HepG2 (cell line): ENCODE measurements at regions not wholly inside any gene's neighbourhood (a gene's known extent, or its start where the extent isn't known, plus 50 kb on each side); places are given as distances from the start of the nearest gene placed in this dataset.

Source experiments
- ATAC-seq: fragments of 200-7000 bp; cut with Tn5 transposase; 3 replicates; pipeline ENCODE4 v1.9.1; 2020; ENCODE audit warnings: mild to moderate bottlenecking, moderate library complexity
- BruUV-seq: library from RNA; stranded (reverse); fragments of 400-500 nt; replicated peaks from 2 replicates; lab custom pipeline; 2021; lab: Mats Ljungman, UMichigan
- CTCF ChIA-PET: fragments of 300-600 bp; formaldehyde crosslinking; extraction: SDS; loops from one replicate; lab custom pipeline; 2021; ENCODE audit warnings: low total read pairs, inconsistent platforms, low intra/inter-chr PET ratio; lab: Yijun Ruan, JAX
- POLR2A ChIA-PET: fragments of 350-600 bp; sonication (Branson Sonifier 250); formaldehyde crosslinking; loops from one replicate; lab custom pipeline; 2020; ENCODE audit warnings: antibody characterized with exemption, inconsistent platforms; lab: Yijun Ruan, JAX
- DNase-seq: peaks from one replicate; pipeline ENCODE4 v3.0.0-alpha.2; 2015; ENCODE audit warnings: low spot score
- FAIRE-seq: peaks from 3 replicates; lab custom pipeline; 2011; peaks lifted over from hg19 to GRCh38; lab: Jason Lieb, UNC
- H2AFZ ChIP-seq: one replicate; pipeline ENCODE4 v1.6.1; 2011; ENCODE audit warnings: low read length, inconsistent platforms
- H3K27ac ChIP-seq: fragments of 300-600 bp; 3 replicates; pipeline ENCODE4 v1.8.0; 2011; ENCODE audit warnings: mixed run types, mild to moderate bottlenecking, mixed read lengths, low read length, inconsistent platforms; ENCODE audit not compliant: insufficient read depth; ENCODE audit errors: extremely low read length
- H3K27me3 ChIP-seq, 2 experiments: fragments of 200-600 bp in 1 of 2; 2 replicates in 1 of 2; 3 replicates in 1 of 2; pipeline versions ENCODE4 v1.6.0 to v1.8.0; 2011; ENCODE audit warnings: low read length in 2 of 2, mild to moderate bottlenecking in 2 of 2, moderate library complexity in 2 of 2, inconsistent platforms in 1 of 2; ENCODE audit not compliant: insufficient read depth in 2 of 2, control insufficient read depth in 1 of 2
- H3K36me3 ChIP-seq, 2 experiments: fragments of 200-600 bp in 1 of 2; replicated peaks in 1 of 2; 2 replicates in 1 of 2; 3 replicates in 1 of 2; pipeline versions ENCODE4 v1.5.1 to v1.8.0; 2011; ENCODE audit warnings: low read length in 2 of 2, inconsistent platforms in 1 of 2; ENCODE audit not compliant: insufficient read depth in 2 of 2, control insufficient read depth in 1 of 2
- H3K4me1 ChIP-seq: 2 replicates; pipeline ENCODE4 v1.5.1; 2012; ENCODE audit warnings: low read length, inconsistent platforms; ENCODE audit not compliant: insufficient read depth
- H3K4me2 ChIP-seq: 2 replicates; pipeline ENCODE4 v1.6.0; 2011; ENCODE audit warnings: low read depth, low read length, inconsistent platforms
- H3K4me3 ChIP-seq, 3 experiments: fragments of 200-600 bp in 1 of 3; sonication (generic), shearing (Covaris generic) in 1 of 3; replicated peaks in 1 of 3; 2 replicates each; pipeline ENCODE4 v1.5.1; 2011 to 2016; ENCODE audit warnings: low read length in 3 of 3, inconsistent platforms in 2 of 3, low read depth in 2 of 3, mild to moderate bottlenecking in 2 of 3, control low read depth in 1 of 3, mixed read lengths in 1 of 3; ENCODE audit not compliant: insufficient read depth in 1 of 3
- H3K79me2 ChIP-seq: one replicate; pipeline ENCODE4 v1.6.1; 2011; ENCODE audit warnings: low read length, inconsistent platforms; ENCODE audit not compliant: insufficient read depth
- H3K9ac ChIP-seq: 2 replicates; pipeline ENCODE4 v1.6.0; 2011; ENCODE audit warnings: mild to moderate bottlenecking, low read depth, low read length, inconsistent platforms; ENCODE audit not compliant: insufficient read depth
- H3K9me3 ChIP-seq: 2 replicates; pipeline ENCODE4 v1.5.1; 2012; ENCODE audit warnings: mild to moderate bottlenecking, low read length
- H4K20me1 ChIP-seq: 2 replicates; pipeline ENCODE4 v1.6.0; 2011; ENCODE audit warnings: inconsistent platforms, mild to moderate bottlenecking, low read length, moderate library complexity; ENCODE audit not compliant: insufficient read depth
- CENPT ChIP-seq: sonication (generic); formaldehyde crosslinking; IDR thresholded peaks from 2 replicates; pipeline ENCODE4 v1.8.0; 2022; ENCODE audit warnings: low read depth, mild to moderate bottlenecking, moderate library complexity, missing genetic modification reagents
- CHD2 ChIP-seq: IDR thresholded peaks from 2 replicates; pipeline ENCODE4 v1.6.1; 2011; ENCODE audit warnings: low read depth, low read length, improper control_type of control experiment
- GZF1 ChIP-seq: sonication (generic); formaldehyde crosslinking; IDR thresholded peaks from 2 replicates; pipeline ENCODE4 v1.5.1; 2020; ENCODE audit warnings: mild to moderate bottlenecking, missing genetic modification reagents
- KDM2A ChIP-seq: sonication (generic); formaldehyde crosslinking; IDR thresholded peaks from 2 replicates; pipeline ENCODE4 v1.4.0; 2020; ENCODE audit warnings: low read depth, missing genetic modification reagents, borderline replicate concordance
- NFAT5 ChIP-seq: sonication (generic); formaldehyde crosslinking; IDR thresholded peaks from 2 replicates; pipeline ENCODE4 v1.4.0; 2020; ENCODE audit warnings: missing genetic modification reagents
- PHF8 ChIP-seq: sonication (generic); formaldehyde crosslinking; IDR thresholded peaks from 2 replicates; pipeline ENCODE4 v1.5.0; 2020; ENCODE audit warnings: missing genetic modification reagents
- SIN3A ChIP-seq: IDR thresholded peaks from 2 replicates; pipeline ENCODE4 v1.6.1; 2011; ENCODE audit warnings: low read depth, mild to moderate bottlenecking, control low read depth, low read length, borderline replicate concordance
- SP5 ChIP-seq: IDR thresholded peaks from 2 replicates; pipeline ENCODE4 v1.6.1; 2016; ENCODE audit warnings: low read depth, borderline replicate concordance
- ZGPAT ChIP-seq: IDR thresholded peaks from 2 replicates; pipeline ENCODE4 v1.6.1; 2016; ENCODE audit warnings: mild to moderate bottlenecking
- ZNF503 ChIP-seq: sonication (generic); formaldehyde crosslinking; IDR thresholded peaks from 2 replicates; pipeline ENCODE4 v1.4.0; 2020; ENCODE audit warnings: missing genetic modification reagents
- ZNF598 ChIP-seq: sonication (generic); formaldehyde crosslinking; IDR thresholded peaks from 2 replicates; pipeline ENCODE4 v1.5.1; 2020; ENCODE audit warnings: mild to moderate bottlenecking, missing genetic modification reagents, borderline replicate concordance
- WGBS: methylation state at CpG from one replicate; pipeline ENCODE4 v1.1.6; 2017; ENCODE audit warnings: low lambda C conversion rate; 5-methylcytosine and 5-hydroxymethylcytosine counted together
- in situ Hi-C: cut with HindIII; loops from 2 replicates; pipeline ENCODE4 v1.10.0; 2017; ENCODE audit warnings: low pct_unique_long_range_greater_than_20kb; ENCODE audit not compliant: extremely low pct_ligation_motif_present
- intact Hi-C: fragments of 100-400 bp; cut with micrococcal nuclease; formaldehyde crosslinking; loops from one replicate; pipeline ENCODE4 v1.10.0; 2022; ENCODE audit not compliant: unreplicated experiment
- TF ChIP-seq, protein P1 (sequence below): sonication (generic); formaldehyde crosslinking; IDR thresholded peaks from 2 replicates; pipeline ENCODE4 v1.5.1; 2020; ENCODE audit warnings: missing genetic modification reagents, mild to moderate bottlenecking, borderline replicate concordance

- no peak for TF ChIP-seq NFAT5 (CRISPR knock-in tag)
- TF ChIP-seq ZGPAT (CRISPR knock-in tag) = no peak
- TF ChIP-seq GZF1 = no peak
- TF ChIP-seq KDM2A (CRISPR knock-in tag) = no peak
These were observed 663.9 kb upstream of the DEFB115 start (continued) for GRCh38 chr20:30593572-30593971.

GRCh38 chr20:30594112-30594511, 663.4 kb upstream of the DEFB115 start:
- H3K79me2 ChIP-seq = no peaks in the 10 kb centered on the region
- H3K36me3 ChIP-seq = no peaks in the 10 kb centered on the region
- ChIA-PET CTCF (no interaction called here), POLR2A (no interaction called here)
- H3K4me2 ChIP-seq = no peak overlapping the region
- in situ Hi-C loops = no loop called here
- BruUV-seq = no TSS peak
- peaks cover 8% of the 10 kb centered on the region; the same call in 1 of the 2 replicates for H3K9me3 ChIP-seq
- no peaks in the 10 kb centered on the region for H3K4me1 ChIP-seq
- H3K4me3 ChIP-seq = no peak overlapping the region
- DNase-seq = no peak
- FAIRE-seq = no peak
- WGBS = 53% methylated on average over 18 of the region's 18 CpGs
- H3K27ac ChIP-seq = no peak overlapping the region
- intact Hi-C loops = no loop called here
- H3K9ac ChIP-seq = no peak overlapping the region
- H4K20me1 ChIP-seq = no peaks in the 10 kb centered on the region
- H2AFZ ChIP-seq = no peak overlapping the region
- peaks cover 0 to 1% of the 10 kb centered on the region in 2 experiments; a peak in 1 of 5 replicates for H3K27me3 ChIP-seq
- no peak for ATAC-seq
- no peak for TF ChIP-seq CENPT (CRISPR knock-in tag)
- TF ChIP-seq SIN3A = no peak
- TF ChIP-seq CHD2 = no peak
- no peak for TF ChIP-seq ZNF598 (CRISPR knock-in tag)
- TF ChIP-seq, protein P1, sequence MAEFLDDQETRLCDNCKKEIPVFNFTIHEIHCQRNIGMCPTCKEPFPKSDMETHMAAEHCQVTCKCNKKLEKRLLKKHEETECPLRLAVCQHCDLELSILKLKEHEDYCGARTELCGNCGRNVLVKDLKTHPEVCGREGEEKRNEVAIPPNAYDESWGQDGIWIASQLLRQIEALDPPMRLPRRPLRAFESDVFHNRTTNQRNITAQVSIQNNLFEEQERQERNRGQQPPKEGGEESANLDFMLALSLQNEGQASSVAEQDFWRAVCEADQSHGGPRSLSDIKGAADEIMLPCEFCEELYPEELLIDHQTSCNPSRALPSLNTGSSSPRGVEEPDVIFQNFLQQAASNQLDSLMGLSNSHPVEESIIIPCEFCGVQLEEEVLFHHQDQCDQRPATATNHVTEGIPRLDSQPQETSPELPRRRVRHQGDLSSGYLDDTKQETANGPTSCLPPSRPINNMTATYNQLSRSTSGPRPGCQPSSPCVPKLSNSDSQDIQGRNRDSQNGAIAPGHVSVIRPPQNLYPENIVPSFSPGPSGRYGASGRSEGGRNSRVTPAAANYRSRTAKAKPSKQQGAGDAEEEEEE = no peak
- no peak for TF ChIP-seq PHF8 (CRISPR knock-in tag)
- no peak for TF ChIP-seq SP5
- TF ChIP-seq ZNF503 (CRISPR knock-in tag) = no peak
